Smooth muscle cell of the brain vasculature (primary cell): ENCODE measurements at regions not wholly inside any gene's neighbourhood (a gene's known extent, or its start where the extent isn't known, plus 50 kb on each side); places are given as distances from the start of the nearest gene placed in this dataset.
"Not testable (repeated sequence)": the region's sequence is repeated elsewhere in the genome, so short reads cannot be mapped to it uniquely, and the experiment has no call there.

Experiments
- DNase-seq: peaks from one replicate; pipeline ENCODE4 v3.0.0-alpha.2; 2012; ENCODE audit warnings: low read depth, low spot score

GRCh38 chr7:145106001-145106400, 270.1 kb upstream of the TPK1 start:
- DNase-seq = peak; percentile 66

- DNase-seq = no peak
Observed at GRCh38 chr7:145105561-145105960, 269.7 kb upstream of the TPK1 start.

- DNase-seq = no peak
Observed at GRCh38 chr7:145104400-145104799, 268.5 kb upstream of the TPK1 start.

GRCh38 chr7:145102199-145102598, 266.3 kb upstream of the TPK1 start:
- not testable (repeated sequence) for DNase-seq

- no peak for DNase-seq
Observed at GRCh38 chr7:145092766-145093165, 256.9 kb upstream of the TPK1 start.

- DNase-seq = no peak
Observed at GRCh38 chr7:145088111-145088745, 252.4 kb upstream of the TPK1 start.

GRCh38 chr7:145082366-145083161, 246.7 kb upstream of the TPK1 start:
- no peak for DNase-seq

GRCh38 chr7:145065473-145065872, 229.6 kb upstream of the TPK1 start:
- DNase-seq = no peak

GRCh38 chr7:145064114-145064513, 228.3 kb upstream of the TPK1 start:
- no peak for DNase-seq

- DNase-seq = no peak
Observed at GRCh38 chr7:145053781-145054180, 217.9 kb upstream of the TPK1 start.

- DNase-seq = no peak
Observed at GRCh38 chr7:145050415-145050814, 214.6 kb upstream of the TPK1 start.

- DNase-seq = peak; percentile 33
Observed at GRCh38 chr7:145036604-145037405, 201.0 kb upstream of the TPK1 start.

GRCh38 chr7:145031162-145031561, 195.3 kb upstream of the TPK1 start:
- DNase-seq = no peak

- no peak for DNase-seq
Observed at GRCh38 chr7:145030754-145031153, 194.9 kb upstream of the TPK1 start.

- DNase-seq = no peak
Observed at GRCh38 chr7:145020454-145020853, 184.6 kb upstream of the TPK1 start.

GRCh38 chr7:145016068-145016467, 180.2 kb upstream of the TPK1 start:
- no peak for DNase-seq

- no peak for DNase-seq
Observed at GRCh38 chr7:145009876-145010275, 174.0 kb upstream of the TPK1 start.

GRCh38 chr7:145005601-145006000, 169.7 kb upstream of the TPK1 start:
- no peak for DNase-seq

GRCh38 chr7:144997512-144997911, 161.7 kb upstream of the TPK1 start:
- no peak for DNase-seq

GRCh38 chr7:144995495-144995894, 159.6 kb upstream of the TPK1 start:
- DNase-seq = no peak

- no peak for DNase-seq
Observed at GRCh38 chr7:144991041-144991440, 155.2 kb upstream of the TPK1 start.

- no peak for DNase-seq
Observed at GRCh38 chr7:144987686-144988085, 151.8 kb upstream of the TPK1 start.
